CD4-positive, CD25-positive, alpha-beta regulatory T cell (primary cell): ENCODE measurements at regions not wholly inside any gene's neighbourhood (a gene's known extent, or its start where the extent isn't known, plus 50 kb on each side); places are given as distances from the start of the nearest gene placed in this dataset.
"Not testable (repeated sequence)": the region's sequence is repeated elsewhere in the genome, so short reads cannot be mapped to it uniquely, and the experiment has no call there.

Experiments
- ATAC-seq, 2 donors: fragments of 150-1000 bp; cut with Tn5 transposase; one replicate each; pipeline ENCODE4 v1.10.0; 2021; ENCODE audit warnings: low read depth in 2 of 2, moderate number of reproducible peaks in 2 of 2, moderate library complexity in 1 of 2
- DNase-seq, 3 donors: peaks; one replicate each; pipeline versions ENCODE4 v3.0.0 to v3.0.0-alpha.2; 2012 to 2022; ENCODE audit warnings: mixed read lengths in 1 of 3
- H3K27ac ChIP-seq: one replicate; pipeline ENCODE4 v1.7.0; 2013; ENCODE audit warnings: mild to moderate bottlenecking, low read length; ENCODE audit not compliant: insufficient read depth, poor library complexity, severe bottlenecking
- H3K27me3 ChIP-seq: one replicate; pipeline ENCODE4 v1.7.0; 2013; ENCODE audit warnings: low read length; ENCODE audit not compliant: control insufficient read depth, insufficient read depth
- H3K36me3 ChIP-seq: one replicate; pipeline ENCODE4 v1.7.0; 2013; ENCODE audit warnings: mild to moderate bottlenecking, low read length, moderate library complexity; ENCODE audit not compliant: control insufficient read depth, insufficient read depth
- H3K4me1 ChIP-seq: 2 replicates; pipeline ENCODE4 v1.7.0; 2013; ENCODE audit warnings: mild to moderate bottlenecking, low read length; ENCODE audit not compliant: insufficient read depth, control insufficient read depth, poor library complexity, severe bottlenecking
- H3K4me3 ChIP-seq: one replicate; pipeline ENCODE4 v1.7.0; 2013; ENCODE audit warnings: low read depth, mild to moderate bottlenecking, low read length, moderate library complexity
- H3K9me3 ChIP-seq, 2 experiments: 1 replicate in 1 of 2; 2 replicates in 1 of 2; pipeline ENCODE4 v1.7.0; 2013; ENCODE audit warnings: low read length in 2 of 2, mild to moderate bottlenecking in 1 of 2, moderate library complexity in 1 of 2; ENCODE audit not compliant: control insufficient read depth in 2 of 2
- H3K27ac Mint-ChIP-seq, 3 donors: one replicate each; pipeline ENCODE4 v1.8.0; 2020 to 2022; ENCODE audit warnings: mild to moderate bottlenecking in 3 of 3, mixed read lengths in 3 of 3, moderate library complexity in 2 of 3
- H3K27me3 Mint-ChIP-seq: one replicate; pipeline ENCODE4 v1.8.0; 2022; ENCODE audit warnings: mild to moderate bottlenecking, mixed read lengths
- H3K36me3 Mint-ChIP-seq: one replicate; pipeline ENCODE4 v1.8.0; 2020; ENCODE audit warnings: mixed read lengths
- H3K4me1 Mint-ChIP-seq, 4 donors: one replicate each; pipeline ENCODE4 v1.8.0; 2020 to 2022; ENCODE audit warnings: mixed read lengths in 4 of 4, mild to moderate bottlenecking in 1 of 4
- H3K4me3 Mint-ChIP-seq, 4 donors: one replicate each; pipeline ENCODE4 v1.8.0; 2020 to 2022; ENCODE audit warnings: mild to moderate bottlenecking in 4 of 4, mixed read lengths in 4 of 4, moderate library complexity in 3 of 4
- H3K9me3 Mint-ChIP-seq, 7 donors: one replicate each; pipeline ENCODE4 v1.8.0; 2020 to 2022; ENCODE audit warnings: mixed read lengths in 7 of 7, mild to moderate bottlenecking in 3 of 7, moderate library complexity in 2 of 7

DNA sequence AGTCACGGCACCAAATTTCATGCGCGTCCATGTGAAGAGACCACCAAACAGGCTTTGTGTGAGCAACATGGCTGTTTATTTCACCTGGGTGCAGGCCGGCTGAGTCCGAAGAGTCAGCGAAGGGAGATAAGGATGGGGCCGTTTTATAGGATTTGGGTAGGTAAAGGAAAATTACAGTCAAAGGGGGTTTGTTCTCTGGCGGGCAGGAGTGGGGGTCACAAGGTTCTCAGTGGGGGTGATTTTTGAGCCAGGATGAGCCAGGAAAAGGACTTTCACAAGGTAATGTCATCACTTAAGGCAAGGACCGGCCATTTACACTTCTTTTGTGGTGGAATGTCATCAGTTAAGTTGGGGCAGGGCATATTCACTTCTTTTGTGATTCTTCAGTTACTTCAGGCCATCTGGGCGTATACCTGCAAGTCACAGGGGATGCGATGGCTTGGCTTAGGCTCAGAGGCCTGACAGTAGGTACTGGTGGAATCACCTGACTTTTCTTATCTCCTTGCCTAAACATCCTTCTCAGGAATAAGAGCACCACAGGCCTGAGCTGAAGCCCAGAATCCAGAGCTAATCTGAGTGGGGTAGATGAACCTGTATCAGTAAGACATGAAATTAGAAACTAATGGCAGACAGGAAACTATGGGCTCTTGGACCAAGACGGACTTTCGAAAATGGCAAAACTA lies 334.7 kb upstream of the POT1 start:
- H3K4me3 Mint-ChIP-seq, H3K4me1 ChIP-seq, H3K36me3 ChIP-seq, H3K36me3 Mint-ChIP-seq, ATAC-seq, H3K27me3 ChIP-seq, H3K4me1 Mint-ChIP-seq, H3K4me3 ChIP-seq, H3K27me3 Mint-ChIP-seq, H3K27ac ChIP-seq, DNase-seq, H3K27ac Mint-ChIP-seq, H3K9me3 ChIP-seq: not testable (repeated sequence)
- peaks cover 2 to 24% (median 12%) of the 10 kb centered on the region in 7 donors for H3K9me3 Mint-ChIP-seq

DNA sequence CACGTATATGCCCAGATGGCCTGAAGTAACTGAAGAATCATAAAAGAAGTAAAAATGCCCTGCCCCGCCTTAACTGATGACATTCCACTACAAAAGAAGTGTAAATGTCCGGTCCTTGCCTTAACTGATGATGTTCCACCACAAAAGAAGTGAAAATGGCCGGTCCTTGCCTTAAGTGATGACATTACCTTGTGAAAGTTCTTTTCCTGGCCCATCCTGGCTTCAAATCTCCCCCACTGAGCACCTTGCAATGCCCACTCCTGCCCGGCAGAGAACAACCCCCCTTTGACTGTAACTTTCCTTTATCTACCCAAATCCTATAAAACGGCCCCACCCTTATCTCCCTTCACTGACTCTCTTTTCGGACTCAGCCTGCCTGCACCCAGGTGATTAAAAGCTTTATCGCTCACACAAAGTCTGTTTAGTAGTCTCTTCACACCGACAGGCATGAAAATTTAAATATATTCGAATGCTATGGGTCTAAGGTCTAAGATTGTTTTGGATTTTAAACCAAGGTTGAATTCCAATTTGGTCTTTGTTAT lies 329.3 kb upstream of the POT1 start:
- not testable (repeated sequence) for H3K4me3 ChIP-seq, H3K4me1 Mint-ChIP-seq, H3K36me3 Mint-ChIP-seq, H3K27ac Mint-ChIP-seq, H3K36me3 ChIP-seq, DNase-seq, H3K9me3 ChIP-seq, H3K27me3 Mint-ChIP-seq, H3K4me3 Mint-ChIP-seq, ATAC-seq, H3K27ac ChIP-seq, H3K4me1 ChIP-seq, H3K27me3 ChIP-seq
- peaks cover 3 to 16% (median 8%) of the 10 kb centered on the region in 7 donors for H3K9me3 Mint-ChIP-seq

DNA sequence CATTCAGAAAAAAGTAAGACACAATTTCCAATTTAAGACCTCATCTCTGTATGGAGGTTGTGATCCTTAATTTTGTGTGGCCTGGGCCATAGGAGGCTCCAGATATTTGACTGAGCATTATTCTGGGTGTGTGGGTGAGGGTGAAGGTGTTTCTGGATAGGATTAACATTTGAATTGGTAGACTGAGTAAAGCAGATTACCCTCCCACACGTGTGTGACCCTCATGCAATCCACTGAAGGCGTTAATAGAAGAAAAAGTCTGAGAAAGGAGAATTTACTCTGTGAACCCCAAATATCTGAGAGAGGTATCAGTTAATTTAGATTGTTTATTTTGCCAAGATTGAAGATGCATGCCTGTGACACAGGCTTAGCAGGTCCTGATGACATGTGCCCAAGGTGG lies 328.0 kb upstream of the POT1 start:
- Mint-ChIP-seq H3K4me3 (no peak overlapping the region), H3K27me3 (no peaks in the 10 kb centered on the region), H3K9me3 (peaks cover 3 to 13% (median 6%) of the 10 kb centered on the region in 7 donors), H3K36me3 (no peaks in the 10 kb centered on the region), H3K4me1 (no peaks in the 10 kb centered on the region), H3K27ac (no peak overlapping the region)
- DNase-seq (no peak), ATAC-seq (no peak)
- Histone ChIP-seq H3K9me3 (no peaks in the 10 kb centered on the region), H3K27me3 (no peaks in the 10 kb centered on the region), H3K36me3 (no peaks in the 10 kb centered on the region), H3K4me1 (no peaks in the 10 kb centered on the region), H3K4me3 (no peak overlapping the region), H3K27ac (no peak overlapping the region)

DNA sequence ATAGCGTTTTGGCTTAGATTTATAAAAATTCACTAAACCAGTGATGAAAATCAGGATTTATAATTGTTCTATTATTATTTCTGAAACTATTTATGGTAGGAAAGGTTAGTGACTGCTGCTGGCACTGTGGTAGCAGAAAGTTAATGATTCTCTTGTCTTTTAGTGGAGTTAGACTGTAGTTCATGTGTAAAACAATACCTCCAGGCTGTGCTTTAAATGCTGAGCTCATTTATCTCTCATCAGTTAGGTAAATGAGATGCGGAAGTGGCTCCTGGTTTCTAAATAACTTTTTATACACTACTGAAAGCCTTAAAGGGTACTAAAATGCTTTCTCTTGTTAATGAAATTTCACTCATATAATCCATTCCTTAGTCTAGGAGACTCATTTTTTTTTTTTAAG lies 326.8 kb upstream of the POT1 start:
- Histone ChIP-seq H3K4me1 (no peaks in the 10 kb centered on the region), H3K36me3 (no peaks in the 10 kb centered on the region), H3K9me3 (no peaks in the 10 kb centered on the region), H3K4me3 (no peak overlapping the region), H3K27me3 (no peaks in the 10 kb centered on the region), H3K27ac (no peak overlapping the region)
- Mint-ChIP-seq H3K9me3 (peaks cover 3 to 20% (median 5%) of the 10 kb centered on the region in 7 donors), H3K4me3 (no peak overlapping the region), H3K4me1 (no peaks in the 10 kb centered on the region), H3K36me3 (no peaks in the 10 kb centered on the region), H3K27me3 (no peaks in the 10 kb centered on the region), H3K27ac (no peak overlapping the region)
- ATAC-seq (no peak), DNase-seq (no peak)

DNA sequence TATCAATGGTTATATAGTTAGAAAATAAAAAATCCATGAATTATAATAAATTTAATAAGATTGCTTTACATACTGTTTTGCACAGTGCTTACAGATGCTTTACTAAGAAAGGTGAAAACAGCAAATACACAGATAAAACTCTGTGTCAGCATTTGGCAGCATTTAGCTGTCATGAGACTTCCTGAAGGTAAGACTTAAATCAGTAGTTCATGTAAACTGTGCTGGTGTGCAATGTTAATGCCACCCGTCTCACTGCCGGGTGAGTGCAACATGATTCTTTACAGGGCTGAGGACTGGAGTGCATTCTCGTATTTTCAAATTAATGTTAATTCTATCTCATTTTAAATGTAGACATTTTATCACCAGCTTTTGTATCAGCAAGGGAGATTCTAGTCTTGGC lies 326.2 kb upstream of the POT1 start:
- Mint-ChIP-seq H3K27ac (no peak overlapping the region), H3K9me3 (peaks cover 0 to 20% (median 3%) of the 10 kb centered on the region in 7 donors)

DNA sequence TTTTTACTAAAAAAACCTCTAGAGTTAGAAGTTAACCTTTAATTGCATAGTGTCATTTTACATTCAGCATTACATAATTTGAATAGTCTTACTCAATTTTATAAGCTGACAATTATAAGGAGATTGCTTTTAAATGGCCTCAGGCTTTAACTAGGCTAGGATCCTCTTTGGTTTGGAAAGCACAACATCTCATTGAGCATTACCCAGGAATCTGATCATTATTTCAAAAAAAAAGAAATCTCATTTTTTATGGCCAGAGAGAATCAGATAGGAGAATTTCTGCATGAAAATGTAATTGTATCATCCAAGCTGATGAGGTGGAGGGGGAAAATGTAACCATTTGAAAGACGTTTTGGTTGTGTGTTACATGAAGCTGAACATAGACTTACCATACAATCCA lies 324.9 kb upstream of the POT1 start:
- ATAC-seq: no peak
- no peaks in the 10 kb centered on the region for H3K27me3 Mint-ChIP-seq
- H3K9me3 Mint-ChIP-seq: peaks cover 2 to 17% (median 4%) of the 10 kb centered on the region in 7 donors

More for the DNA sequence above, 326.2 kb upstream of the POT1 start:
- H3K36me3 Mint-ChIP-seq: no peaks in the 10 kb centered on the region
- H3K4me1 Mint-ChIP-seq: no peaks in the 10 kb centered on the region
- H3K4me3 ChIP-seq: no peak overlapping the region
- no peaks in the 10 kb centered on the region for H3K27me3 ChIP-seq
- no peak overlapping the region for H3K4me3 Mint-ChIP-seq
- no peaks in the 10 kb centered on the region for H3K36me3 ChIP-seq
- ATAC-seq (no peak), DNase-seq (no peak)
- no peaks in the 10 kb centered on the region for H3K4me1 ChIP-seq
- H3K9me3 ChIP-seq: no peaks in the 10 kb centered on the region
- no peak overlapping the region for H3K27ac ChIP-seq
- no peaks in the 10 kb centered on the region for H3K27me3 Mint-ChIP-seq

DNA sequence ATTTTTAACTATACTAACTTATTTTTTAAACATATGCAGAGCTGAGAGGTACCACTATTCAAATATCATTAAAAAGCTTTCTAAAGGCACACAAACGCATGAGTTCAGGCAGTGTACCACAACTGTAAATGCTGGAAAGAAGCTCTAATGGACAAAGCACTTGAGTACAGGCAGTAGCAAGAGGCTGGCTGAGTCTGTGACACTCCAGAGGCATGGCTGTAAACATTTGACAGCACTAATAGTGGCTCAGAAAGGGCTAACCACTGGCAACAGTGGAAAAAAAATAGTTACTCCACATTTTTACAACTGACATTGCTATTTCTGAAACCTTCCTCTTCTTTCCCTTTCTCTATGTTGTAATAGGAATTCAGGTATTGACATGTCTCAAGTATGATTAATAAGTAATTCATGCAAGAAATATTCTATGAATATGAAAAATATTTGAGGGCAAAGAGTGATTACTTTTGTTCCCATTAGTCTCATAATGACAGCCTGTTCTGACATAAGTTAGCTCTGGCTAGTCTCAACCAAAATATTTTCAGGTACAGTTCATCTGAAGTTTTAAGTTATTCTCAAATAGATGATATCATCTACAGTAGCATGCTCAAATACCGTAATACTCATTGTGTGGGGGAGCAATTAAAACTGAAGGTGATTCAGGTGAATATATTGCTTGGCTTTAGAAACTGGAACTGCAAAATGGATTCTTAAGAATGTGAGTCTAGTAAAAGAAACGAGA lies 324.0 kb upstream of the POT1 start:
- H3K27me3 Mint-ChIP-seq: no peaks in the 10 kb centered on the region
- H3K4me1 Mint-ChIP-seq: no peaks in the 10 kb centered on the region
- H3K27me3 ChIP-seq: no peaks in the 10 kb centered on the region
- H3K27ac ChIP-seq: no peak overlapping the region
- H3K9me3 Mint-ChIP-seq: peaks cover 0 to 12% (median 2%) of the 10 kb centered on the region in 7 donors
- H3K36me3 ChIP-seq: no peaks in the 10 kb centered on the region
- H3K9me3 ChIP-seq: no peaks in the 10 kb centered on the region
- H3K4me3 Mint-ChIP-seq: no peak overlapping the region
- no peak overlapping the region for H3K27ac Mint-ChIP-seq
- no peak overlapping the region for H3K4me3 ChIP-seq
- no peak for DNase-seq
- no peaks in the 10 kb centered on the region for H3K4me1 ChIP-seq
- no peaks in the 10 kb centered on the region for H3K36me3 Mint-ChIP-seq
- no peak for ATAC-seq

More for the DNA sequence above, 324.9 kb upstream of the POT1 start:
- Mint-ChIP-seq H3K4me1 (no peaks in the 10 kb centered on the region), H3K36me3 (no peaks in the 10 kb centered on the region), H3K4me3 (no peak overlapping the region), H3K27ac (no peak overlapping the region)
- H3K9me3 ChIP-seq: no peaks in the 10 kb centered on the region
- H3K4me1 ChIP-seq: no peaks in the 10 kb centered on the region
- no peak overlapping the region for H3K27ac ChIP-seq
- no peaks in the 10 kb centered on the region for H3K36me3 ChIP-seq
- H3K4me3 ChIP-seq: no peak overlapping the region
- no peaks in the 10 kb centered on the region for H3K27me3 ChIP-seq
- no peak for DNase-seq
